ENCODE measurements at regions not wholly inside any gene's neighbourhood (a gene's known extent, or its start where the extent isn't known, plus 50 kb on each side); places are given as distances from the start of the nearest gene placed in this dataset.

DNA sequence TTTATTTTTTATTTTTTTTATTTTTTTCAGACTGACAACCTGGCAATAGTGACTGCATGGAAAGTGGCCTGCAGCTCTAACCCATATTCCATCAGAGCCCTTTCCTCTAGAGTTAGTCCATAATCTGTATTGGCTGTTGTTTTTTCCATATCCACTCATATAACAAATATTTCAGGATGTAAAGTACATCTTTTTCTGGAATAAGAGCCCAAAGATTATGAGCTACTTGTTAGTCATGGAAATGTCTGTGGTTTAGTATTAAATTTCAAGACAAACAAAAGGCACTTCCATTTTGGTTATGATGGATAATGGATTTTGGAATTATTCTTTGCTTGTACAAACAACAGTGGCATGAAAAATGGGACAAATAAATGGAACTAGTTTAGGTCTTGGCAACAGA, 296.0 kb upstream of the HS3ST1 start:
- TF ChIP-seq, protein P1, sequence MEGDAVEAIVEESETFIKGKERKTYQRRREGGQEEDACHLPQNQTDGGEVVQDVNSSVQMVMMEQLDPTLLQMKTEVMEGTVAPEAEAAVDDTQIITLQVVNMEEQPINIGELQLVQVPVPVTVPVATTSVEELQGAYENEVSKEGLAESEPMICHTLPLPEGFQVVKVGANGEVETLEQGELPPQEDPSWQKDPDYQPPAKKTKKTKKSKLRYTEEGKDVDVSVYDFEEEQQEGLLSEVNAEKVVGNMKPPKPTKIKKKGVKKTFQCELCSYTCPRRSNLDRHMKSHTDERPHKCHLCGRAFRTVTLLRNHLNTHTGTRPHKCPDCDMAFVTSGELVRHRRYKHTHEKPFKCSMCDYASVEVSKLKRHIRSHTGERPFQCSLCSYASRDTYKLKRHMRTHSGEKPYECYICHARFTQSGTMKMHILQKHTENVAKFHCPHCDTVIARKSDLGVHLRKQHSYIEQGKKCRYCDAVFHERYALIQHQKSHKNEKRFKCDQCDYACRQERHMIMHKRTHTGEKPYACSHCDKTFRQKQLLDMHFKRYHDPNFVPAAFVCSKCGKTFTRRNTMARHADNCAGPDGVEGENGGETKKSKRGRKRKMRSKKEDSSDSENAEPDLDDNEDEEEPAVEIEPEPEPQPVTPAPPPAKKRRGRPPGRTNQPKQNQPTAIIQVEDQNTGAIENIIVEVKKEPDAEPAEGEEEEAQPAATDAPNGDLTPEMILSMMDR (conservative IDR thresholded peaks at IDR 0.05; ENCODE audit: low read depth, low read length), result no peak
- TF ChIP-seq EZH2phosphoT487 (IDR thresholded peaks at IDR 0.05; ENCODE audit: borderline replicate concordance, low read length), result no peak

Measured in PC-3 (cell line).